Glomerular endothelial cell (primary cell): ENCODE measurements at regions not wholly inside any gene's neighbourhood (a gene's known extent, or its start where the extent isn't known, plus 50 kb on each side); places are given as distances from the start of the nearest gene placed in this dataset.

Experiments
- DNase-seq: peaks from one replicate; pipeline ENCODE4 v3.0.0-alpha.2; 2011; ENCODE audit warnings: low read depth, low spot score; ENCODE audit errors: extremely low read depth

DNA sequence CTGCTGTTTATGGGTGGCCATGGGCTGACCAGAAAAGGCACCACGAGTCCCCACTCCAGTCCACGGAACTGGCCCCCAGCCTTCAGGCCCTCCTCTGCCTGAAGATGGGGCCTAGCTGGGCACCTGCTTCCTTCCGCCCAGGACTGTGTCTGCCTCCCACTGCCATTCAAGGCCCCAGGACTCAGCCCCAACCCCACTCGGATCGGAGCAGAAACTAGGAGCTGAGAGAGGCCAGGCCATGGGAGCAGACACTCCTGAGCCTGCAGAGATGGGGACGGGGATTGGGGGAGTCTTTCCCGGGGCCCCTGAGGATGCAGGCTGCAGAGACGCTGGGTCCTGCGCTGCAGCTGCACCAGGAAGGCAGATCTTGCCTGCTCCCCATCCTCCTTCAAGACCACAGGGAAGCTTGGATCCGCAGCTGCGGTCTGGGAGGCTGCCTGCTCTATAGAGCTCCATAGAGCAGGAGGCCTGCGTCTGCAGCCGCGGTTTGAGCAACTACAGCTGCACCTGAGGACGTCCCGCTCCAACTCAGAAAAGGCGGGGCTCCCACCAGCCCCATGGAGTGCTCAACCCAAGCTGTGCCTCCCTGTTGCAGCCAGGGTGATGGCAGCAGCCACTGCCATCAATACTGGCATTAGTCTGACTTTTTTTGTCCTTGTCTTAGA is 383.9 kb upstream of the TMCO5A start:
- no peak for DNase-seq

DNA sequence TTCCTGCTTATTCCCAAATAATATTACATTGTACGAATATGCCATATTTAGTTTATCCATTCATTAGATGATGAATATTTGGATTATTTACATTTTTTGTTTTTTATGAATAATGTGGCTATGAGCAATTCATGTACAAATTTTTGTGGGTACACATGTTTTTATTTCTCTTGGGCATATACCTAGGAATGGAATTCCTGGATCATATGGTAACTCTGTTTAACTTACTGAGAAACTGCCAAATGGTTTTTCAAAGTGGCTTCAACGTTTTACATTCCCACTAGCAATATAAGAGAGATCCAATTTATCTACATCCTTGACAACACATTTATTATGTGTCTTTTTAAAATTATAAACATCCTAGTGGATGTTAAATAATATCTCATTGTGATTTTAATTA is 362.0 kb upstream of the TMCO5A start:
- DNase-seq, result no peak

DNA sequence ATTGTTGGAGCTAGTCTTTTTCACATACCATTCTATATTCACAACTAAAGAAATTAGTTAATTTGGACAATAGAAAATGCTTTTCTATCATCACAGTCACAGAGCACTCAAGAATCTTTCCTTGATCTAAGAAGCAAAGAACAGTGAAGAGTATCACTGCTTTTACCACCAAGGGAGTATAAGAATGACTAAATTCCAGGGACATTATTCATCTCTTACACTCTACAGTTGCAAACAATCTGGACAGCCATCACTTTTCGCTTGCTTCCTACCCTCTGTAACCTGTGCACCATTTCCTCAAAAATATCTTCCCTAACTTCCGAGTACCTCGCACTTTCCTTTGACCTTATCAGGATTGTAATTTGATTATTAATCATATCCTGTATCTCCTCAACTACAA is 359.5 kb upstream of the TMCO5A start:
- DNase-seq, result no peak

DNA sequence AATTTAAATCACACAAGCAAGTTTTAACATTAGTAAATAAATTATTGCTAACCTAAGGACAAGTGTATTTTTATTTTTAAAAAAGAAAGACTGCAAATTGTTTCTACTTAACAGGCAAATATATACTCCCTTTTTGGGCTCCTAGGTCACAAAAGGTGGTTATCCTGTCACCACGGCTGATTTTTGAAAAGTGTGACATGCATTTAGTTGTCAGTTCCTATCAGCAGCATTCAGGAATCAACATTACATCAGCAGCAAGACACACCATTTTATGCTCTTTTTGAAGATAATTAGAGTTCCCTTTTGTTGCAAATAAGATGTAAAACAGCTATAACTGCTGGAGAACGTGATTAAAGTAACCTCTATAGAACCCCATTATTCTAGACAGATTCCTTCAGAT is 357.5 kb upstream of the TMCO5A start:
- DNase-seq, result no peak

DNA sequence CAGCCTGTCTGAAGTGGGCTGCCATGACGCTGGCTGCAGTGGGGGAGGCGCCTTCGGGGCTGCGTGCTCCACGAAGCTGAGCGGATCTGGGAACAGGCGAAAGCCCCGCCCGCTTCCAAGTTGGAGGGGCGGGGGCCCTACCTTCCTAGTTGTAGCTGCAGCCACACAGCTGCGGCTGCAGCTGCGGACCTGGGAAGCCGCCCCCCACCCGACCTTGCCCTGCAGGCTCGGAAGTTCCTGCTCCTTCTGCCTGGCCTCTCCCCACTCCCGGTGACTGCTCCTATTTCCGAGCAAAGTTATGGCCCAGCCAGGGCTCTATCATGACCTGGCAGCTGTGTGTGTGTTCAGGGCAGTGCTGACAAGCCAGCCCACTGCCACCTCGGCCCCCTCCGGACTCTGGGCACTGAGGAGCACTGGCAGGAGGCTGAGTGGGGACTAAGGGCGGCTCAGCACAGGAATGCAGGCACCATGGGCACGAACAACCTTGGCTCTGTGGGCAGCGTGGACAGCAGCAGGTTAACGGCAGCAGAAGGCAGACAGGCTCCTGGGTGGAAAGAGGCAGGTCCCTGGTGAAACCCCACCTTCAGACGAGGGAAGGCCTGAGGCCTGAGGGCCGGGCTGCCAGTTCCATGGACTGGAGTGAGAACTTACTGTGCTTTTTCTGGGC is 352.4 kb upstream of the TMCO5A start:
- no peak for DNase-seq

DNA sequence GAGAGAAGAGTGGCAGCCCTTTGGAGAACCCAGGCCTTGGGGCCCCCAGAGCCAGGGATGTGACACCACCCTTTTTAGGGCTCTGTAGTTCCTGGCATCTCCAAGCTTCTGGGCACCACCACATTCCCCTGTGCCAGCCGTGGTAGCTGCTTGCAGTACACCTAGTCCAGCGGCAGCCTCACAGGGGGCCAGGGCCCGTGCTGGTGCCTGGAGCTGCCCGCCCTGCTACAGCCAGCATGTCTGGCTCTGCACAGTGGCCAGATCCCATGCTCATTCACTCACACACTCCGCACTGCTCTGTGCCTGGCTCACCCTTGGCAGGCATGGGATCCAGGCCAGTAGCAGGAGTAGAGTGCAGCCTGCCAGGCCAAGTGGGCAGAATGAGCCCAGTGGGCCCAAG is 351.6 kb upstream of the TMCO5A start:
- no peak for DNase-seq

DNA sequence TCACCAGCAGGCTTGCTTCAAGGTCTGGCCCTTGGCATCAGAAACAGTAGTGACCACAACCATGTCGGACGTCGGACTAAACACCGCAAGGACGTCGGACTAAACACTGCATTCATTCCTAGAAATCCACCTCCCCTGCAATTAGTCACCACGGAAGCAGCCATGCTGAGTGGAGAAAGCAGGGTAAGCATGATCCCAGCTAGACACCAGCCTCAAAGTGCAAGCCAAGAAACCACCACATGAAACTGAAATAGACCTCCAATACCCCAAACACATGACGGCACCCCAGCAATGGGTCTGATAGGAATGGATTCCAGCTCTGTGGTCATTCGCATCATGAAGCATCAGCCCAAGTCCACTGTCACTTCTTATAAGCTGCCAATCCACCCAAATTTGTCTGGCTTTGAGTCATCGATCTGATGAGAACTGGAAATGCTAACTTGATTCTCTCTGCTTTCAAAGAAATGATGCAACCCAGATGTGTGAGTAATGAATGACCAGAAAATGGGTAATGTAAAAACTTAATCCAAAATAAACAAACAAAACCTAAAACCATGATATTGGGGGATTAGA is 348.3 kb upstream of the TMCO5A start:
- DNase-seq, result no peak

DNA sequence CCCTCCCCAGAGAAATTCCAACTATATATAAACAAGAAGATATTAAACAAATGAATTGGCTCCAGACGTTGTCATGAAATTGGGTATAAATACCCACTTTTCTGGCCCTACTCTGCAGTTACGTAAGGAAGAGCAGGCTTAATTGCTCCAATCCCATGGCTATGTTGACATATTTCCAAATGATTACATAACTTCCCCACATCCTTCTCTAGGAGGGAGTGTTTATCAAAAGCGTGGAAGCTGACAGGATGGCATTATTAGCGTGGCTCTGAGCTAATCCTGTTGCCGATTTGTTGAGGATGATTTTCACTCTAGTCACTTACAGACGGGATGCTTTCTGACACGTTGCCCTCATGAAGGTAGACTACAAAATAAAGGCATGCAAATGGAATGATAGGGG is 347.5 kb upstream of the TMCO5A start:
- DNase-seq, result no peak

DNA sequence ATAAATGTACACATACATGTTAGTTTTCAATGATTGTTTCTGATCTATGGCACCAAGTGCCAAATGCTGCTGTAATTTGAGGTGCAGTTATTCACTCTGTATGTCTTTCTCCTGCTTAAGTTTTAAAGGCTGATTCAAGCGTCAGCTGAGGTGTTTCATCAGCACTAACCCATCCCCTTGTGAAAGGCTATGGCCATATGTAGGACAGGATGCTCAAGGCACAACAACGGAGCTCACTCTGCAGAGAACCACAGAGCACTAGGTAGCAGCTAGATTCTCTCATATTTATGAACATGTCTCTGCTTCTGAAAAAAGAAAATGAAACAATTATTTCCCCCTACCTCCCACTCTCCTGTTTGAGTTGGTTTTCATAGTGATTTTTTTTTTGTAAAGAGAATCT is 340.0 kb upstream of the TMCO5A start:
- no peak for DNase-seq

DNA sequence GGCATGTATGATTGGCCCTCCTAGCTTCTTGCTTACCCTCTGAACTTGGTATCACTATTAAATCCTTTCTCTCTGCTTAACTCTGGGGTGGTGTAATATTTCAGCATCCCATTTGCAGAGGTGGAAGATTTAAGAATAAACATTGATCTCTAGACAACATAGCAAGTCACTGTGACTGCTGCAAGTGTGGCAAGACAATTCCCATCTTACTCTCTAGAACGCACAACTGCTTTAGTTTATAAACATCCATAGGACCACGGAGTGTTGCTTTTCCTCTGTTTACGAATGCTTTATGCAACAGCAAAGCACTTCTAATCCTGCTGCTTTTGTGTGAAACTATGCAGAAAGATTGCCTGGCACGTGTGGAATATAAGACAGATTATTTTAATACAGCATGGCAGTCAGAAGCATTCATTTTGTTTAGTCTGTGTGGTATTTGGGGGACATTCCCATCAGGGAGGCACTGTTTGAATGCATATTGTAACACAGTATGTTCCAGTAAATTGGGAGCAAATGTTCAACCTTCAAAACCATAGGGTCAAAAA is 338.9 kb upstream of the TMCO5A start:
- no peak for DNase-seq

DNA sequence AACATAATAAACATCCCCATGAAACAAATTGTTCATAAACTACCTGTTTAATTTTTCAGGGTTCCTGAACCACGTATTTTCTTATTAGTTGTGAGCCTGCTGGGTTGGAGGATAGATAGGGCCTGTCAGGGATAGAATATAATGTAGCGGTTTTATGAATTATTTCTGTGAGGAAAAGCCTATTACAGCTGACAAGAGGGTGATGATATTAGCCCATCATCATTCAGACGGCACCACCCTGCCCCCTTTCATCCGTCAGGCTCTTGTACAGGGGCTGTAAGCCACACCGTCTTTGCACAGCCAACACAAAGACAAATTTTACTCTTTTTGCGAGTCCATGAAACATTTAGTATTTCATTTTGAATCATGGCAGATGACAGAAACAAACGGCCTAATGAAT is 335.3 kb upstream of the TMCO5A start:
- no peak for DNase-seq

DNA sequence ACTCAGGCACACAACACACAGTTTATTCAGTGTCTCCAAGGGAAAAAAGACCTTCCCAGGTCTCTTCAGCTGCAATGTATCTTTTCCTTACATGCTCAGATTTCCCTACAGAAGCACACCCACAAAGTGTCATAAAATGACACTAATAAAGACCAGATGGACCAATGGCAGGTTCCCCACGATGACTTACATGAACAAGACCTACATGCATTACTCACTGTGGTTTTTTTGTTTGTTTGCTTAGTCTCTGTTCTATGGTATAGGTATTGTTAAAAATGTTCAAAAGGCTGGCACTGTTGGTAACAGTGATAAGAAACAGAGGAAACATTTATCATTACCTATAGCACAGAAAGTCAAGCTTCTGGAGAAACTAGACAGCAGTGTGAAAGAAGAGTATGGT is 318.2 kb upstream of the TMCO5A start:
- DNase-seq, result no peak

DNA sequence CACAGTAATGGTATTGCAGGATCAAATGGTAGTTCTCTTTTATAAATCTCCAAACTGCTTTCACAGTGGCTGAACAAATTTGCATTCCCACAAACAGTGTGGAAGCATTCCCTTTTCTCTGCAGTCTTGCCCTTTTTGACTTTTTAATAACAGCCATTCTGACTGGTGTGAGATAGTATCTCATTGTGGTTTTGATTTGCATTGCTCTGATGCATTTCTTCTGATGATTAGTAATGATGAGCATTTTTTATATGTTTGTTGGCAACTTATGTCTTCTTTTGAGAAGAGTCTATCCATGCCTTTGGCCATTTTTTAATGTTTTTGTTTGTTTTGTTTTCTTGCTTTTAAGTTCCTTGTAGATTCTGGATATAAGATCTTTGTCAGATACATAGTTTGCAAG is 316.1 kb upstream of the TMCO5A start:
- no peak for DNase-seq

DNA sequence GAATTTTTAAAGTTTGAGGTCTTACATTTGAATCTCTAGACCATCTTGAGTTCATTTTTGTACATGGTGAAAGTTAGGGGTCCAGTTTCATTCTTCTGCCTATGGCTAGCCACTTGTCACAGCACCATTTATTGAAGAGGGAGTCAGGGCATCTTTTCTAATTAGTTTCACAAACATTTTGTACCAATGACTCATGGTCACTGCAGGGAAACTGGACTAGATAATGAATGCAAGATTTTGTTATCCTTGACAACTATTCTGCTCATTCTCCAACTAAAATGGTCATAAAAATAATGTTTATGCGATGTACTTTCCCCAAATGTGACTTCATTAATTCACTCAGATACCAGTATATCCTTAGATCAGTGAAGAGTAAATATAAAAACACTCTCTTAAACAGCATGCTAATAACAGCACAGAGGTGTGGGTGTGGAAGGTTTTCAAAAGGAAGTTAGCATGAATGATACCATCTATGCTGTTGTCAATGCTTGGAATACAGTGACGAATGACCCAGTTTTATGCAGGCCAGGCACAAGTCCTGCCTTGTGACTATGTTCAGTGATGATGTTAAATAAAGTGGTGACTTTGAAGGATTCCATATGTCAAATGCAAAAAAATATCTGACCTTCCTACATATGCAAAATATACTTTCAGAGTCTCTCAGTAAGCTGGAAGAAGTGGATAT is 314.9 kb upstream of the TMCO5A start:
- no peak for DNase-seq

DNA sequence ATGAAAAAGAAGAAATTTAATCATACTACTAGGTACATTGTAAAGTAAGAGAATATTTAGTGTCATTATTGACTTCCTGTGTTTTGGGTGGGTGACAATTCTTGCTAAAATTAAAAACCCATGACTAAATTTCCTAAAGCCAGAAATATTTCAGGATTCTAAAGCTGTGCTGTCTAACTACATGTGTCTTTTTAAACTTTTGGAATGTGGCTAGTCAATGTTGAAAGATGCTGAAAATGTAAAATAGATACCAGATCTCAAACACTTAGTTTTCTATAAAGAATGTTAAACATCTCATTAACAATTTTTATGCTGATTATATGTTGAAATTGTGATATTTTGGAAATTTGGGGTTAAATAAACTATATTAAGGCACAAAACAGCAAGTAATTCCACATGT is 308.9 kb upstream of the TMCO5A start:
- DNase-seq, result no peak

DNA sequence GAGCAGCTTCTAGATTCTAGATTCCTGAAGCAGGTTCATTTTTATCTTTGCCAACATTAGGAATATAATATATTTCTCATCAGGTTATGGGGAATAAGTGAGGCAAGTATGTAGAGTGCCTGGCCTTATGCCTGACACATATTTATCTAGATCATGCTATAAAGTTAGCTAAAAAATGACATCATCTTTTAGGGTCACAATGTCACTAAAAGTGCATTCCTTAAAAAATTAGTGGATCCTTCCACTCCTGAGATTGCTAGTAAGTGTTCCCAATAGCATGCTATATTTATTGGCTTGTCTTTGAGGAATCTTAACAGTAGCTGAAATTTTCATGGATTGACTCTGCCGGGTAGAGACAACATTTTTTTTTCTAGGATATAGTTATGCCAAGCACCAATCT is 305.9 kb upstream of the TMCO5A start:
- no peak for DNase-seq

DNA sequence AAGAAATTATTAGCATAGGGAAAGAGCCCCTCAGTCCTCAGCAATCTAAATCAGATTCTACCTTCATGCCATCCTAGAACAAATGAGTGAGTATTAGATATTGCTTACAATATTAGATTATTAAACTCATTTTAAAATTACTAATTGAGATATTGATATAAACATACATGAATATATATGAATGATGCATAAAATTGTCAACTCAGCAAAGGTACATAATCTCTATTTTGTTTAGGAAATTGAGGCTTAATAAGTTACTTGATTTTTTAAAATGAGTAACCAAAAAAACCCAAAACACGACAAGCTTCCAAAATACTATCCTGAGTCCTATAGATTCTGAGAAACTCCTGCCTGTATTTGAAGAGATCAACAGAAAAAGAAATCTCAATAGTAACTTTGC is 297.7 kb upstream of the TMCO5A start:
- no peak for DNase-seq

DNA sequence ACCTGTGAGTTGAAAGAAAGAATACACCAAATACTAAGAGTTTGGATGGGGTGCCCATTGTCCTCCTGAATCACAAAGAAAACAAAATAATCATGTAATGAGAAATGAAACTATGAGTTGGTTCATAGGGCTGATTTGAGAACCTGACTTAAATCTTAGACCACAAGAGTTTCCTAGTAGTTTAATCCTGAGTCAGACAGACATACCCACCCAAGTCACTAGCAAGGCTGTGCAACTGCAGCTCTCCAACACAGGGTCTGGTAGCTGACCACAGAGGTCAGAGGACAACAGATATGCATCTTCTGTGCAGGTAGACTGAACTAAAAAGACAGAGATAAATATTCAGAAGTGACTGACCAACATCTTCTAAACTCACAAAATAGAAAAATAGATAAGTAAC is 296.3 kb upstream of the TMCO5A start:
- DNase-seq, result no peak

DNA sequence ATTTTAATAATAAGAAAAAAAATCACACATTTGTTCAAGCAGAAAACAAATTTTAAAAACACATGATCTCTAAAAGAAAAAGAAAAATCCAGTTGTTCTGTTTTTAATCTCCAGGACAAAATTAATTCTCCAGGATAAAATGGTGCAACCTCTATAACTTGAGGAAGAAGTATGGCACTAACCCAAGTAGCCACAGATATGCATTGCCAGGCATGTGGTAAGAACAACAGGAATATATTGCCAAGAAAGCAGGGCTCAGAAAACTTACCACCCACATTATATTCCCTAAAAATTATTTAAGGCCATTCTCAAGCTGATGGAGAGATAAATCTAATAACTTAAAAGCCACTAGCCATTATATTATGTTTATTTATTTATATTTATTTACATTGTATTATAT is 295.7 kb upstream of the TMCO5A start:
- DNase-seq, result no peak

DNA sequence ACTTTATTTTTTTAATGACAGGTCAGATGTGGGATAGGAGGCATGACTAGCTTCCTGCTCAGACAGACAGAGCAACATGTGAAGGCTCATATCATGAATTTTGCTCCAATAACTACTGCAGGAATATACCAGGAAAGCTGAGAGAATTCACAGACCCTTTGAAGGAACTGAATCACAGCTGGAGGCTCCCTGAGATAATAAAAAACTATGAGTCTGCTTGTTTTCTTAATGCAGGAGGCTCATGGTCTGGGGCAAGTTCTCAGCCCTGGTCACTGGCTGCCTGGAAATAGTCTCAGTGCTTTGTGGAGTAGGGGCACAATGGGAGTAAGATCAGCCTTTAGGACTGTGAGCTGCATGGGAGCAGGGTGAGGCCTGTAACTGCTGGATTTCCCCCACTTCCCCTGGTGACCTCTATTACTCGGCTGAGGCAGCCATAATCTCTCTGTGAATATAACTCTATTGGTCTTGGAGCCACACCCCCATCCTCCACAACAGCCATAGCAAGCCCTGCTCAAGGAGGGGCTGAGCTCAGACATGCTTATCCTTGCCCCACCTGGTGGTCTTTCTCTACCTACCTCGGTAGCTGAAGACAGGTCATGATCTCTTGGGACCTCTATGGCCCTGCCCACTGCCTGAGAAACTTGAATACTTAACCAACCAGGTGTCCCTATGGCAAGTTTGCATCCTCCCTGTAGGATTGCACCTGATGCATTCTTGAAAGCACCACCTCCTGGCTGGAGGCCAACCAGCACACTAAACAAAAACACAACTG is 281.6 kb upstream of the TMCO5A start:
- DNase-seq, result no peak

DNA sequence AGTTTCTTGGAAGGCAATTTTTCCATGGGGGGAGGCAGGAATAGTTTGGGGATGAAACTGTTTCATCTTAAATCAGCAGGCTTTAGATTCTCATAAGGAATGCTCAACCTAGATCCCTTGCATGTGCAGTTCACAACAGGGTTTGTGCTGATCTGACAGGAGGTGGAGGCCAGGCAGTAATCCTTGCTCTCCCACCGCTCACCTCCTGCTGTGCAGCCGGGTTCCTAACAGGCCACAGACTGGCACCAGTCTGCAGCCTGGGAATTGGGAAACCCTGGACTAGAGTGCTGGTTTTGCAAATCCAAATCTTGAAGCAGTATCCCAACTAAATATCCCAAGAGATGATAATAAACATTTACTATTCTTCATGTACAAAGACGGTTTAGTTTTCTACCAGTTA is 256.3 kb upstream of the TMCO5A start:
- no peak for DNase-seq
